Endothelial cell of umbilical vein (primary cell): ENCODE measurements at regions not wholly inside any gene's neighbourhood (a gene's known extent, or its start where the extent isn't known, plus 50 kb on each side); places are given as distances from the start of the nearest gene placed in this dataset.

ENCODE experiments used
- EZH2 ChIP-seq: IDR thresholded peaks from 2 replicates; pipeline ENCODE4 v1.6.1; 2012; ENCODE audit warnings: borderline replicate concordance, low read depth, mild to moderate bottlenecking, moderate library complexity, low read length, inconsistent platforms; ENCODE audit not compliant: severe bottlenecking
- FOS ChIP-seq: IDR thresholded peaks from 2 replicates; pipeline ENCODE4 v1.6.1; 2011; ENCODE audit warnings: mild to moderate bottlenecking, low read length, moderate library complexity, borderline replicate concordance; ENCODE audit not compliant: insufficient read depth
- GATA2 ChIP-seq: IDR thresholded peaks from 2 replicates; pipeline ENCODE4 v1.7.0; 2011; ENCODE audit warnings: low read depth, mild to moderate bottlenecking, moderate library complexity, mixed read lengths, low read length; ENCODE audit not compliant: insufficient read length, insufficient read depth
- JUN ChIP-seq: IDR thresholded peaks from 2 replicates; pipeline ENCODE4 v1.6.1; 2011; ENCODE audit warnings: borderline replicate concordance, low read depth; ENCODE audit not compliant: insufficient read length, insufficient read depth
- MYC ChIP-seq: IDR thresholded peaks from one replicate; pipeline ENCODE4 v1.6.1; 2011; ENCODE audit warnings: mild to moderate bottlenecking, low read depth, low read length
- POLR2A ChIP-seq: IDR thresholded peaks from 2 replicates; pipeline ENCODE4 v1.6.1; 2012; ENCODE audit warnings: low read depth, mild to moderate bottlenecking, control low read depth, low read length
- POLR2AphosphoS5 ChIP-seq: IDR thresholded peaks from 2 replicates; pipeline ENCODE4 v1.6.1; 2012; ENCODE audit warnings: low read depth, mild to moderate bottlenecking, control low read depth, low read length, moderate library complexity; ENCODE audit not compliant: insufficient read depth
- TF ChIP-seq, protein P1 (sequence below), 2 donors: IDR thresholded peaks; 1 replicate in 1 of 2; 2 replicates in 1 of 2; pipeline ENCODE4 v1.5.1; 2011; ENCODE audit warnings: low read length in 2 of 2, mild to moderate bottlenecking in 2 of 2, moderate library complexity in 2 of 2, control low read depth in 1 of 2, inconsistent platforms in 1 of 2, low read depth in 1 of 2; ENCODE audit not compliant: insufficient read depth in 1 of 2; ENCODE audit errors: extremely low read depth in 1 of 2
- TF ChIP-seq, protein P2 (sequence below): IDR thresholded peaks from 2 replicates; pipeline ENCODE4 v1.6.1; 2011; ENCODE audit not compliant: insufficient read depth, insufficient read length

GRCh38 chr4:23213198-23213597 lies 520.5 kb downstream of the GBA3 start:
- TF ChIP-seq, protein P1, sequence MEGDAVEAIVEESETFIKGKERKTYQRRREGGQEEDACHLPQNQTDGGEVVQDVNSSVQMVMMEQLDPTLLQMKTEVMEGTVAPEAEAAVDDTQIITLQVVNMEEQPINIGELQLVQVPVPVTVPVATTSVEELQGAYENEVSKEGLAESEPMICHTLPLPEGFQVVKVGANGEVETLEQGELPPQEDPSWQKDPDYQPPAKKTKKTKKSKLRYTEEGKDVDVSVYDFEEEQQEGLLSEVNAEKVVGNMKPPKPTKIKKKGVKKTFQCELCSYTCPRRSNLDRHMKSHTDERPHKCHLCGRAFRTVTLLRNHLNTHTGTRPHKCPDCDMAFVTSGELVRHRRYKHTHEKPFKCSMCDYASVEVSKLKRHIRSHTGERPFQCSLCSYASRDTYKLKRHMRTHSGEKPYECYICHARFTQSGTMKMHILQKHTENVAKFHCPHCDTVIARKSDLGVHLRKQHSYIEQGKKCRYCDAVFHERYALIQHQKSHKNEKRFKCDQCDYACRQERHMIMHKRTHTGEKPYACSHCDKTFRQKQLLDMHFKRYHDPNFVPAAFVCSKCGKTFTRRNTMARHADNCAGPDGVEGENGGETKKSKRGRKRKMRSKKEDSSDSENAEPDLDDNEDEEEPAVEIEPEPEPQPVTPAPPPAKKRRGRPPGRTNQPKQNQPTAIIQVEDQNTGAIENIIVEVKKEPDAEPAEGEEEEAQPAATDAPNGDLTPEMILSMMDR (IDR thresholded peaks at IDR 0.05; ENCODE audit: extremely low read depth in 1 of 2, insufficient read depth in 1 of 2, low read depth in 1 of 2, low read length in 2 of 2): no peak
- TF ChIP-seq POLR2A (no peak), JUN (no peak), EZH2 (no peak), MYC (no peak), POLR2AphosphoS5 (no peak), FOS (no peak), GATA2 (no peak)
- TF ChIP-seq, protein P2, sequence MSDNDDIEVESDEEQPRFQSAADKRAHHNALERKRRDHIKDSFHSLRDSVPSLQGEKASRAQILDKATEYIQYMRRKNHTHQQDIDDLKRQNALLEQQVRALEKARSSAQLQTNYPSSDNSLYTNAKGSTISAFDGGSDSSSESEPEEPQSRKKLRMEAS: no peak
